HepG2 (cell line): ENCODE measurements at regions not wholly inside any gene's neighbourhood (a gene's known extent, or its start where the extent isn't known, plus 50 kb on each side); places are given as distances from the start of the nearest gene placed in this dataset.
A peak's percentile ranks its signal among the peaks of the same experiment; 100 is the strongest.

Experiments used
- ARID5B ChIP-seq: IDR thresholded peaks from 2 replicates; pipeline ENCODE4 v1.4.0; 2020; ENCODE audit warnings: mild to moderate bottlenecking, missing genetic modification reagents
- DR1 ChIP-seq: sonication (generic); formaldehyde crosslinking; IDR thresholded peaks from 2 replicates; pipeline ENCODE4 v1.8.0; 2021; ENCODE audit warnings: mild to moderate bottlenecking, missing genetic modification reagents, inconsistent platforms
- GATA4 ChIP-seq: sonication (generic); IDR thresholded peaks from 2 replicates; pipeline ENCODE4 v1.6.1; 2016; ENCODE audit warnings: antibody characterized with exemption, low read depth, borderline replicate concordance
- GRHL1 ChIP-seq: sonication (generic); formaldehyde crosslinking; conservative IDR thresholded peaks from 2 replicates; pipeline ENCODE4 v1.8.0; 2022; ENCODE audit warnings: missing genetic modification reagents
- HDAC1 ChIP-seq: sonication (generic); formaldehyde crosslinking; IDR thresholded peaks from 2 replicates; pipeline ENCODE4 v1.5.1; 2020; ENCODE audit warnings: mild to moderate bottlenecking, missing genetic modification reagents
- KLF16 ChIP-seq, 2 experiments: sonication (generic) in 1 of 2; formaldehyde crosslinking in 1 of 2; IDR thresholded peaks; 2 replicates each; pipeline versions ENCODE4 v1.6.1 to v1.8.0; 2016 to 2023; ENCODE audit warnings: missing genetic modification reagents in 2 of 2, missing compliant biosample characterization in 1 of 2
- MED8 ChIP-seq: sonication (generic); formaldehyde crosslinking; IDR thresholded peaks from 2 replicates; pipeline ENCODE4 v1.8.1; 2023; ENCODE audit warnings: mild to moderate bottlenecking, missing genetic modification reagents; ENCODE audit not compliant: insufficient replicate concordance
- NFKBIZ ChIP-seq: IDR thresholded peaks from 2 replicates; pipeline ENCODE4 v1.6.1; 2018; ENCODE audit warnings: missing genetic modification reagents, missing compliant biosample characterization
- PAF1 ChIP-seq: IDR thresholded peaks from 2 replicates; pipeline ENCODE4 v1.6.1; 2016; ENCODE audit warnings: missing genetic modification reagents, missing compliant biosample characterization
- ZFX ChIP-seq: sonication (generic); formaldehyde crosslinking; IDR thresholded peaks from 2 replicates; pipeline ENCODE4 v1.4.0; 2020; ENCODE audit warnings: mild to moderate bottlenecking, low read depth, missing genetic modification reagents, moderate library complexity
- ZNF205 ChIP-seq: IDR thresholded peaks from 2 replicates; pipeline ENCODE4 v1.6.1; 2018; ENCODE audit warnings: missing biosample characterization, missing genetic modification reagents
- ZNF414 ChIP-seq: sonication (generic); formaldehyde crosslinking; IDR thresholded peaks from 2 replicates; pipeline ENCODE4 v1.5.0; 2020; ENCODE audit warnings: missing genetic modification reagents
- ZNF441 ChIP-seq: sonication (generic); formaldehyde crosslinking; IDR thresholded peaks from 2 replicates; pipeline ENCODE4 v1.7.0; 2021; ENCODE audit warnings: missing genetic modification reagents, borderline replicate concordance
- ZNF556 ChIP-seq: sonication (generic); formaldehyde crosslinking; IDR thresholded peaks from 2 replicates; pipeline ENCODE4 v1.4.0; 2020; ENCODE audit warnings: mild to moderate bottlenecking, missing genetic modification reagents, borderline replicate concordance
- ZNF878 ChIP-seq: sonication (generic); formaldehyde crosslinking; IDR thresholded peaks from 2 replicates; pipeline ENCODE4 v1.8.1; 2023; ENCODE audit warnings: mild to moderate bottlenecking, missing genetic modification reagents, moderate library complexity
- TF ChIP-seq, protein P1 (sequence below): sonication (generic); formaldehyde crosslinking; IDR thresholded peaks from 2 replicates; pipeline ENCODE4 v1.5.1; 2020; ENCODE audit warnings: mild to moderate bottlenecking, missing genetic modification reagents, borderline replicate concordance

- TF ChIP-seq, protein P1, sequence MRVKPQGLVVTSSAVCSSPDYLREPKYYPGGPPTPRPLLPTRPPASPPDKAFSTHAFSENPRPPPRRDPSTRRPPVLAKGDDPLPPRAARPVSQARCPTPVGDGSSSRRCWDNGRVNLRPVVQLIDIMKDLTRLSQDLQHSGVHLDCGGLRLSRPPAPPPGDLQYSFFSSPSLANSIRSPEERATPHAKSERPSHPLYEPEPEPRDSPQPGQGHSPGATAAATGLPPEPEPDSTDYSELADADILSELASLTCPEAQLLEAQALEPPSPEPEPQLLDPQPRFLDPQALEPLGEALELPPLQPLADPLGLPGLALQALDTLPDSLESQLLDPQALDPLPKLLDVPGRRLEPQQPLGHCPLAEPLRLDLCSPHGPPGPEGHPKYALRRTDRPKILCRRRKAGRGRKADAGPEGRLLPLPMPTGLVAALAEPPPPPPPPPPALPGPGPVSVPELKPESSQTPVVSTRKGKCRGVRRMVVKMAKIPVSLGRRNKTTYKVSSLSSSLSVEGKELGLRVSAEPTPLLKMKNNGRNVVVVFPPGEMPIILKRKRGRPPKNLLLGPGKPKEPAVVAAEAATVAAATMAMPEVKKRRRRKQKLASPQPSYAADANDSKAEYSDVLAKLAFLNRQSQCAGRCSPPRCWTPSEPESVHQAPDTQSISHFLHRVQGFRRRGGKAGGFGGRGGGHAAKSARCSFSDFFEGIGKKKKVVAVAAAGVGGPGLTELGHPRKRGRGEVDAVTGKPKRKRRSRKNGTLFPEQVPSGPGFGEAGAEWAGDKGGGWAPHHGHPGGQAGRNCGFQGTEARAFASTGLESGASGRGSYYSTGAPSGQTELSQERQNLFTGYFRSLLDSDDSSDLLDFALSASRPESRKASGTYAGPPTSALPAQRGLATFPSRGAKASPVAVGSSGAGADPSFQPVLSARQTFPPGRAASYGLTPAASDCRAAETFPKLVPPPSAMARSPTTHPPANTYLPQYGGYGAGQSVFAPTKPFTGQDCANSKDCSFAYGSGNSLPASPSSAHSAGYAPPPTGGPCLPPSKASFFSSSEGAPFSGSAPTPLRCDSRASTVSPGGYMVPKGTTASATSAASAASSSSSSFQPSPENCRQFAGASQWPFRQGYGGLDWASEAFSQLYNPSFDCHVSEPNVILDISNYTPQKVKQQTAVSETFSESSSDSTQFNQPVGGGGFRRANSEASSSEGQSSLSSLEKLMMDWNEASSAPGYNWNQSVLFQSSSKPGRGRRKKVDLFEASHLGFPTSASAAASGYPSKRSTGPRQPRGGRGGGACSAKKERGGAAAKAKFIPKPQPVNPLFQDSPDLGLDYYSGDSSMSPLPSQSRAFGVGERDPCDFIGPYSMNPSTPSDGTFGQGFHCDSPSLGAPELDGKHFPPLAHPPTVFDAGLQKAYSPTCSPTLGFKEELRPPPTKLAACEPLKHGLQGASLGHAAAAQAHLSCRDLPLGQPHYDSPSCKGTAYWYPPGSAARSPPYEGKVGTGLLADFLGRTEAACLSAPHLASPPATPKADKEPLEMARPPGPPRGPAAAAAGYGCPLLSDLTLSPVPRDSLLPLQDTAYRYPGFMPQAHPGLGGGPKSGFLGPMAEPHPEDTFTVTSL (CRISPR knock-in tag): peak; percentile 94
- TF ChIP-seq NFKBIZ (CRISPR knock-in tag) (peak; percentile 66; the same call in 1 of the 2 replicates), DR1 (CRISPR knock-in tag) (no peak), ARID5B (CRISPR knock-in tag) (peak; percentile 83), KLF16 (CRISPR knock-in tag; IDR thresholded peaks at IDR 0.05) (peak in 1 of 2 experiments; percentile 49; a peak in 2 of 4 replicates), MED8 (CRISPR knock-in tag) (peak; percentile 17), GRHL1 (CRISPR knock-in tag) (no peak), ZNF441 (CRISPR knock-in tag) (no peak), ZNF878 (CRISPR knock-in tag) (peak; percentile 48; the same call in 1 of the 2 replicates), HDAC1 (CRISPR knock-in tag) (peak; percentile 27; the same call in 1 of the 2 replicates), ZNF414 (CRISPR knock-in tag) (peak; percentile 53; the same call in 1 of the 2 replicates), ZNF205 (no peak), ZNF556 (peak; percentile 66; the same call in 1 of the 2 replicates), GATA4 (peak; percentile 61; the same call in 1 of the 2 replicates), ZFX (CRISPR knock-in tag) (0 out of 2 replicates have a peak, but pooled peaks have one; percentile 35), PAF1 (CRISPR knock-in tag) (no peak)
Measured at GRCh38 chr14:54108481-54109471, 152.2 kb upstream of the BMP4 start (continued).
